Tibial artery (tissue), 4 donors: ENCODE measurements at regions not wholly inside any gene's neighbourhood (a gene's known extent, or its start where the extent isn't known, plus 50 kb on each side); places are given as distances from the start of the nearest gene placed in this dataset.

Experiments used
- DNase-seq, 2 donors: peaks; one replicate each; pipeline ENCODE4 v3.0.0-alpha.2; 2019
- H3K27ac ChIP-seq, 2 donors: fragments of 200-600 bp; sonication (generic) in 1 of 2; 1 replicate in 1 of 2; 2 replicates in 1 of 2; pipeline ENCODE4 v1.5.1; 2018 to 2019; ENCODE audit warnings: mild to moderate bottlenecking in 1 of 2
- H3K27me3 ChIP-seq, 2 donors: fragments of 200-600 bp; sonication (generic) in 1 of 2; one replicate each; pipeline versions ENCODE4 v1.5.1 to v1.6.0; 2016 to 2019
- H3K36me3 ChIP-seq, 3 donors: fragments of 200-600 bp; sonication (generic) in 2 of 3; one replicate each; pipeline ENCODE4 v1.5.1; 2016 to 2019; ENCODE audit warnings: mild to moderate bottlenecking in 2 of 3
- H3K4me1 ChIP-seq, 4 donors: fragments of 200-600 bp; sonication (generic) in 2 of 4; 1 replicate in 3 of 4; 2 replicates in 1 of 4; pipeline ENCODE4 v1.5.1; 2016 to 2019
- H3K4me3 ChIP-seq, 2 donors: fragments of 200-600 bp; sonication (generic) in 1 of 2; 1 replicate in 1 of 2; 2 replicates in 1 of 2; pipeline ENCODE4 v1.5.1; 2018 to 2019; ENCODE audit warnings: mild to moderate bottlenecking in 2 of 2
- H3K9me3 ChIP-seq, 3 donors: fragments of 200-600 bp; sonication (generic) in 1 of 3; one replicate each; pipeline ENCODE4 v1.5.1; 2016 to 2019
- CTCF ChIP-seq, 2 experiments: fragments of 200-600 bp in 1 of 2; fragments of 450-650 bp in 1 of 2; IDR thresholded peaks; one replicate each; pipeline ENCODE4 v1.5.1; 2017 to 2019; ENCODE audit warnings: antibody characterized with exemption in 2 of 2, mild to moderate bottlenecking in 1 of 2, moderate library complexity in 1 of 2
- intact Hi-C: fragments of 100-400 bp; cut with DNase I; formaldehyde crosslinking; loops from one replicate; pipeline ENCODE4 v1.15.0; 2023; ENCODE audit warnings: low total_unique reads

- no peak for DNase-seq
- H3K27me3 ChIP-seq = no peaks in the 10 kb centered on the region
- H3K9me3 ChIP-seq = no peaks in the 10 kb centered on the region
- no peaks in the 10 kb centered on the region for H3K36me3 ChIP-seq
- H3K27ac ChIP-seq = no peak overlapping the region
- H3K4me3 ChIP-seq = no peak overlapping the region
- TF ChIP-seq CTCF (IDR thresholded peaks at IDR 0.05) = no peak
- intact Hi-C loops = loop anchor here (10.0 kb wide), 1 partner anchor 529 kb away; no protein-coding TSS in a partner anchor
- H3K4me1 ChIP-seq = no peaks in the 10 kb centered on the region
These were observed 160.3 kb upstream of the TRPC7 start for GRCh38 chr5:136525597-136525996.

GRCh38 chr5:136522217-136522956, 157.0 kb upstream of the TRPC7 start:
- Histone ChIP-seq H3K27ac (no peak overlapping the region), H3K9me3 (no peaks in the 10 kb centered on the region), H3K27me3 (no peaks in the 10 kb centered on the region), H3K4me1 (no peaks in the 10 kb centered on the region), H3K4me3 (no peak overlapping the region), H3K36me3 (no peaks in the 10 kb centered on the region)
- TF ChIP-seq CTCF (IDR thresholded peaks at IDR 0.05) = no peak
- no peak for DNase-seq
- intact Hi-C loops = loop anchor here (10.0 kb wide), 1 partner anchor 532 kb away; no protein-coding TSS in a partner anchor

- Histone ChIP-seq H3K27me3 (no peaks in the 10 kb centered on the region), H3K9me3 (no peaks in the 10 kb centered on the region), H3K27ac (no peak overlapping the region), H3K36me3 (no peaks in the 10 kb centered on the region), H3K4me1 (no peaks in the 10 kb centered on the region), H3K4me3 (no peak overlapping the region)
- no peak for DNase-seq
- intact Hi-C loops = loop anchor here (10.0 kb wide), 1 partner anchor 533 kb away; no protein-coding TSS in a partner anchor
- TF ChIP-seq CTCF (IDR thresholded peaks at IDR 0.05) = no peak
These were observed 156.4 kb upstream of the TRPC7 start for GRCh38 chr5:136521696-136522095.

GRCh38 chr5:136518814-136519213, 153.5 kb upstream of the TRPC7 start:
- H3K36me3 ChIP-seq = no peaks in the 10 kb centered on the region
- no peak for DNase-seq
- H3K9me3 ChIP-seq = no peaks in the 10 kb centered on the region
- H3K4me3 ChIP-seq = no peak overlapping the region
- H3K27me3 ChIP-seq = no peaks in the 10 kb centered on the region
- H3K4me1 ChIP-seq = no peaks in the 10 kb centered on the region
- H3K27ac ChIP-seq = no peak overlapping the region
- no peak for TF ChIP-seq CTCF (IDR thresholded peaks at IDR 0.05)
- intact Hi-C loops = no loop called here

GRCh38 chr5:136518174-136518573, 152.8 kb upstream of the TRPC7 start:
- intact Hi-C loops = no loop called here
- H3K27me3 ChIP-seq = no peaks in the 10 kb centered on the region
- no peak for TF ChIP-seq CTCF (IDR thresholded peaks at IDR 0.05)
- no peak for DNase-seq
- H3K4me3 ChIP-seq = no peak overlapping the region
- no peaks in the 10 kb centered on the region for H3K36me3 ChIP-seq
- H3K9me3 ChIP-seq = no peaks in the 10 kb centered on the region
- H3K4me1 ChIP-seq = no peaks in the 10 kb centered on the region
- H3K27ac ChIP-seq = no peak overlapping the region
